SK-N-DZ (cell line): ENCODE measurements at regions not wholly inside any gene's neighbourhood (a gene's known extent, or its start where the extent isn't known, plus 50 kb on each side); places are given as distances from the start of the nearest gene placed in this dataset.
"Not testable (repeated sequence)": the region's sequence is repeated elsewhere in the genome, so short reads cannot be mapped to it uniquely, and the experiment has no call there.

Experiments
- DNase-seq: peaks from one replicate; pipeline ENCODE4 v3.0.0-alpha.2; 2015; ENCODE audit warnings: low spot score

GRCh38 chr4:20196476-20196875, 55.2 kb upstream of the SLIT2 start:
- DNase-seq, result no peak

- no peak for DNase-seq
These were observed 56.4 kb upstream of the SLIT2 start for GRCh38 chr4:20195071-20195885.

- no peak for DNase-seq
These were observed 57.3 kb upstream of the SLIT2 start for GRCh38 chr4:20194123-20195013.

- DNase-seq, result no peak
These were observed 58.4 kb upstream of the SLIT2 start for GRCh38 chr4:20193141-20193936.

- no peak for DNase-seq
These were observed 59.0 kb upstream of the SLIT2 start for GRCh38 chr4:20192736-20193135.

GRCh38 chr4:20185103-20185502, 66.6 kb upstream of the SLIT2 start:
- DNase-seq, result no peak

GRCh38 chr4:20183131-20183530, 68.6 kb upstream of the SLIT2 start:
- DNase-seq, result not testable (repeated sequence)

- no peak for DNase-seq
These were observed 69.8 kb upstream of the SLIT2 start for GRCh38 chr4:20181926-20182325.

- DNase-seq, result no peak
These were observed 71.2 kb upstream of the SLIT2 start for GRCh38 chr4:20180509-20180908.

- no peak for DNase-seq
These were observed 72.7 kb upstream of the SLIT2 start for GRCh38 chr4:20178902-20179576.

- no peak for DNase-seq
These were observed 74.8 kb upstream of the SLIT2 start for GRCh38 chr4:20176881-20177280.

- no peak for DNase-seq
These were observed 79.5 kb upstream of the SLIT2 start for GRCh38 chr4:20172070-20172760.

- DNase-seq, result peak; percentile 42
These were observed 85.2 kb upstream of the SLIT2 start for GRCh38 chr4:20166544-20166943.

- peak; percentile 92 for DNase-seq
These were observed 92.2 kb upstream of the SLIT2 start for GRCh38 chr4:20159516-20159915.

- DNase-seq, result no peak
These were observed 93.5 kb upstream of the SLIT2 start for GRCh38 chr4:20158195-20158594.

- DNase-seq, result no peak
These were observed 100.3 kb upstream of the SLIT2 start for GRCh38 chr4:20151436-20151835.

GRCh38 chr4:20149143-20149542, 102.6 kb upstream of the SLIT2 start:
- DNase-seq, result not testable (repeated sequence)

- peak; percentile 93 for DNase-seq
These were observed 114.5 kb upstream of the SLIT2 start for GRCh38 chr4:20137176-20137575.

- no peak for DNase-seq
These were observed 124.1 kb upstream of the SLIT2 start for GRCh38 chr4:20127626-20128025.

- no peak for DNase-seq
These were observed 124.8 kb upstream of the SLIT2 start for GRCh38 chr4:20126906-20127305.
